ENCODE measurements at regions not wholly inside any gene's neighbourhood (a gene's known extent, or its start where the extent isn't known, plus 50 kb on each side); places are given as distances from the start of the nearest gene placed in this dataset.
"Not testable (repeated sequence)": the region's sequence is repeated elsewhere in the genome, so short reads cannot be mapped to it uniquely, and the experiment has no call there.

- DNase-seq (ENCODE audit: low spot score), result no peak
Measured at GRCh38 chr1:96414598-96414997, 307.0 kb upstream of the PTBP2 start.

GRCh38 chr1:96416111-96416595 is 305.4 kb upstream of the PTBP2 start:
- DNase-seq (ENCODE audit: low spot score), result no peak

DNA sequence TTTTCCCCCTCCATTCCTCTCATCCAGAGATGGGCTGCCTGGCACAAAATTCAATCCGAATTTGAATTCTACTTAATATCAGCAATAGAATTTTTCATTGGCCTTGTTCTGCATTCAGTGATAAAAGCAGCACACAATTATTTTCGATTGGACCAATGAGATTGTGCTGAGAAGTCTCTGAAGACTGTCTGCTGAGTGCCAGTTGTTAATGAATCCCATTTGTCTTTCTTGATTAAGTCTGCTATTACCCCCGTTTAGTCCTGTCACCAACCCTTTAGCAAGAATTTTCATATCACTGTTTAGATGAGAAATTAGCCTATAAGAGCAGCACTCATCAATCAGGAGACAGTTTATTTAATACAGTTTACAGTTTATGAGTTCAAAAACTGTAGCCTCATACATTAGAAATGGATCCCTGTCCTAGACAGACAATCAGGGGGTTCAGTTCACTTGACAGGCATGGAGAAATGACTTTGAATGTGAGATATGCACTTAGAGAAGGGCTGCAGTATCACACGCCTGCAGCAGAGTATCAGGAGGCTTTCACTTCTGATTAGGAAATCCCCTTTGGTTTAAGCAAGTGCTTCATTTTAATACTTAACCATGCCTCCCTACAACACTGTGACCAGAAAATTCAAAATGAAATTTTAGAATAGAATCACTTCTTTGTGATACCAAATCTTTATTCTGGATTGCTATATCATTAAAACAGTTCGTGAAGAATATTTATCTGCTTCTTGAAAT is 304.7 kb upstream of the PTBP2 start:
- no peak for DNase-seq (ENCODE audit: low spot score)

DNA sequence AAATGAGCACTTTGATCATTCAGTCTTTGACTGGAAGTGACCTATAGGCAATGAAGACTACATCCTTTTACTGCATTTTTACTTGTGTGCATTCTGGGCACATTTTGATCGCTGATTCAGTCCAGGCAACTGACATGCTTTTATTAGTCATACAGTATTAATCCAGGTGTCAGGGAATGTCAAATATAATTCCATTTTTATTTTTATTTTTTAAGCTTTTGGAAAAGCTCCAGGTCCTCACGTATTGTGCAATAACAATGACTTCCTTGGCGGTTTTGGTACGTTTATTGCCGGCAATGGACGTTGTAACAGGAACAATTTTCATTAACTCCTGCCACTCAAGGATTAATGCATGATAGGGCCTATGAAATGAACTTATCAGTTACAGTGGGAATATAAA is 302.6 kb upstream of the PTBP2 start:
- DNase-seq (ENCODE audit: low spot score), result no peak

- no peak for DNase-seq (ENCODE audit: low spot score)
Measured at GRCh38 chr1:96424877-96425276, 296.7 kb upstream of the PTBP2 start.

DNA sequence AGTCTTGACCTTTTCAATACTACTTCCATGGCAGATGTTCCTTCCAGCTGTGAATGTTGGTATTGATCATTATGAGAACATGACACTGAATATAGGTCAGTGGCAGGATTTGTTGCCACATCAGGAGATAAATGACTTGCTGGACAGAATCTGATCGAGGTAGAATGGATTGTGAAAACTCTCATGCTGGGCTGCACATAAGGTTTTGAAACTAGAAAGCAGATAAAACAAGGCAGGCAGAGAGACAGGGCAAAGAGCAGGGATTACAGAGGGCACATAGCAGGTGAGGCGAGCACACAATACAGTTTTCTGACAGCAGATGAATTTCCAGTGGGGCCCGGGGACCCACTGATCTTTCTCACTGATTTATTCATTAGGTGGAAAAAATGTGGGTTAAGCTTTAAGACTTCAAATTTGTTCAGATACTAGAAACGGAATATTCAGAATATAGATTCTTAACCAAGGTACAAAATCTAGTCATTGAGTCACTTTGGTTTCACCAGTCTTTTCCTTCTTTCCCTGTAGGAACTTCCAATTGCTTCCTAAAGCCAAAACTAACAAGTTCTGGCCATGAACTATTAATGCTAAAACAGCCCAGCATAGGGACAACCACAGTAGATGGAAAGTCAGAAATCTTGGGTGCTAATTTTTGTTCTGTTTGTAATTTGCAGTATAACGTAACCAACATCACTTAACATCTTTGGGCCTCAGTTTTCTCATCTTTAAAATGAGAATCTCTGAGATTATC is 296.0 kb upstream of the PTBP2 start:
- no peak for DNase-seq (ENCODE audit: low spot score)

DNA sequence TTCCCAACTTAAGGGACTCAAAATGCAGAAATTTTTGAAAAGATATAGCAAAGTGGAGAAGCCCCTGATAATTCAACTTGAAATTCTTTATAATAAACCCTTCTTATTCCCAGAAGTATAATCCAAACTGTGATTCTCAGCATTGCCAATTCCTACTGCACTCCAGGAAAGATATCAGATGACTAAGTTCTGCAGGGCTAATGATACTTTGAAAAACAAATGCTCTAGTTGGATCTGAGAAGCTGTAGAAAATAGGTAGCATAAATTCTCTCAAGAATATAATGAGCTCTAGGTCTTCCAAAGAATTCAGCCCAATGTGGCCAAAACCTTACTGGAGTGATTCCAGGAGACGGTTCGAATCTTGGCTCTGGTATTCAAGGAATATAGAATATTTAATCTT is 294.0 kb upstream of the PTBP2 start:
- DNase-seq (ENCODE audit: low spot score), result no peak

GRCh38 chr1:96445302-96445701 is 276.3 kb upstream of the PTBP2 start:
- DNase-seq (ENCODE audit: low spot score), result no peak

DNA sequence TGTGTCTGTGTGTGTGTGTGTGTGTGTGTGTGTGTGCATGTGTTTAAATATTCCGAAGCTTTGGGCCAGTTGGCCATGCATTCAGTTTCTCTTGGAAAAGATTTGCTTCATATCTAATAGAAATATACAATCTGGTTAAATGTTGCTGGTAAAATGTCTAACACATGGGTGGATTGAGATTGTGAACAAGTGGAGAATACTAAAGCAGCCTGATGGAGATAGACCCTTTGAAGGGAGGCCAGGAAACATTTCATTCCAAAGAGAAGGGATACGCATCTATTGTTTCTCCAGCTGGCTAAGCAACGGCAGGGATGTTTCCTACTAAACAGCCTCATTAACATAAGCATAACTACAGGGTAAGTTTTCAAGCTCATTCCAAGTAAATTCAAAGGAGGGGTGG is 257.5 kb upstream of the PTBP2 start:
- no peak for DNase-seq (ENCODE audit: low spot score)

DNA sequence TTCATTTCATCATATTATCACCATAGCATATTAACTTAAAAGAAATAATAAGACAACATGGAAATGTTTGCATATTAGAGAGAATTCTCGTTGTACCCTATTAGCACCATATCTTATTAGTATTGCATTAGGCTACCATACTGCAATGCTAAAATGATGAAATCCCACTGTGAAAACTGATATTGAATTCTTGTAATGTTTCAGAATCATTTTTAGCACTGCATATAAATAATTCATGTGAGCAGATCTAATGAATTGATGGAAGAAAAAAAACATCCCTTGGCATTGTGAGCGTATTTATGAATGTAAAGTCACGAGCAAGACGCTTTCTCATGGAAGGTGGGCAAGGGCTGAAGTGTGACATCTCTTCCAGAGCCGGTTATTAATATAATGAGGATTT is 257.1 kb upstream of the PTBP2 start:
- DNase-seq (ENCODE audit: low spot score), result no peak

DNA sequence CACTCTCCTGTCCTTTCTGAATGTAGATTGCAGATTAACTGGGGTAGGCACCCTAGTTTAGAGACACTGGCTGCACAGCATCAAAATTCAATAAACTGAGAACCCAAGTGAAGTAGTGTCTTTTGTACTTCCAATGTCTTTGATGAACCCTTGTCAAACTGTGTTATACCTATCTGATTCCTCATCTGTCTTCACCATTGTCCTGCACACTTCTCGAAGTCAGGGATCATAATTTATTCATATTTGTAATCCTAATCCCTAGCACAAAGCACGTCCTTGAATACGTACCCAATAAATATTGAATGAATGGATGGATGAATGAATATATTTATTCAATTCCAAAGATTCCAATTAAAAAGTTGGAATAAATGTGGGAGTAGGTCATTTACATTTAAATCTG is 256.6 kb upstream of the PTBP2 start:
- DNase-seq (ENCODE audit: low spot score), result no peak

- no peak for DNase-seq (ENCODE audit: low spot score)
Measured at GRCh38 chr1:96465441-96465840, 256.1 kb upstream of the PTBP2 start.

- no peak for DNase-seq (ENCODE audit: low spot score)
Measured at GRCh38 chr1:96466842-96467241, 254.7 kb upstream of the PTBP2 start.

- not testable (repeated sequence) for DNase-seq (ENCODE audit: low spot score)
Measured at GRCh38 chr1:96469726-96470125, 251.9 kb upstream of the PTBP2 start.

GRCh38 chr1:96472471-96472870 is 249.1 kb upstream of the PTBP2 start:
- no peak for DNase-seq (ENCODE audit: low spot score)

DNA sequence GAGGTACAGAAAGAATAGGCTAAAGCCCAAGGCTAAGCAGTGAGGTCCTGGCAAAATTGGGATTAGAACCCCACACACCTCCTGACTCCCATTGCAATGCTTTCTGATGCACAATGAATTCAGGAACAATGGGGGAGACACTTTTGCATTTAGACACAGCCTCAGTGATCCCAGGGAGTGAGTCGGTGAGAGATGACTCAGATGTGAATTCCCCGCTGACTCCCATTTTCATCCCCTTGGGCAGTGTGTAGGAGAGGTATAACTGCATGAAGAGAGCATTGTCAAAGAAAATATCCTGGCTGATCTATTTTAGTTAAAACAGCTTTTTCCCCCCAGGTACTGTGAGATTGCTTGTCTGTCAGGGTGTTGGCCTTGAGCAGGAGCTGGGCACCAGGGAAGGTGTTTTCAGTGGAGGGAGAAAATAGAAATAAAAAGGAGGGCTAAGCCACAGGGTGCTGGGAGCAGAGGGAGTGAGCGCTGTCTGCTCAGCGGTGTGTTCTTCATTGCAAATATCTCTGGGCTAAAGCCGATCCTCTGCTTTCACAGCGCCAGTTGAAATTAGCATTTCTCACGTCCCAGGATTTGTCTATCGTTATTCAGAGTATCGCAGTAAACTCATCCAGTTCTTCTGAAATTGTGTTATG is 247.7 kb upstream of the PTBP2 start:
- no peak for DNase-seq (ENCODE audit: low spot score)

DNA sequence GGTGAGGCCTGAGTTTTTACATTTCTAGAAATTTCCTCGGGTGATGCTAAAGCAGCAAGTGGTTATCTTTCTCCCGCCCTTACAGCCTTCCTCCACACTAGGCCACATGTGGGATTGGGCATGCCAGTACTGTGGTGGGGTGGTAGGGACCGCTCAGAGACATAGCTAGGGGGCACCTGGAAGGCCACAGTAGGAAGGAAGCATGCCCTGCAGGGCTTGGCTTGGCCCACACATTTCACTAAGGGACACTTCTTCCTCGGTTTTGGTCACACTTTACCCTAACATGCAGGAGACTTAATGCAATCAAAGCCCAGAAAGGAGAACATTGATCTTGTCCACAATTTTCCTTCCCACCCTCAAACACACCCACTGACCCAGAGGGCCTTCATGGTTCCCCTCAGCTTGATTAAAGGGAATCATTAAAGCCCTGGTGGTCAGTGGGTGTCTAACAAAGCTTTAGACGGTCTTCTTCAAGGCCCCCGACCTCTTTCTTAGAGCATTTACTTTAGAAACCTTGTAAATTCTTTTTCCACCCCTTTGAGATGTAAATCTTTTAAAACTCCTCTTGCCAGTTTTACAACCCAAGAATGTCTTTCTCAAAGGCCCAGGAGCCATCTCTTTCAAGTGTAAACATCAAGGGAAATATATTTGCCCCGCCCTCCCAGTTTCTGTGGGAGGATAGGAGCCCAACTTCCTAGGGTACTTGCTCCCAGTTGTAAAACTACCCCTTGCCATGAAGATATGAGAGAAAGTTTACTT is 246.4 kb upstream of the PTBP2 start:
- DNase-seq (ENCODE audit: low spot score), result no peak

GRCh38 chr1:96475903-96476302 is 245.7 kb upstream of the PTBP2 start:
- no peak for DNase-seq (ENCODE audit: low spot score)

DNA sequence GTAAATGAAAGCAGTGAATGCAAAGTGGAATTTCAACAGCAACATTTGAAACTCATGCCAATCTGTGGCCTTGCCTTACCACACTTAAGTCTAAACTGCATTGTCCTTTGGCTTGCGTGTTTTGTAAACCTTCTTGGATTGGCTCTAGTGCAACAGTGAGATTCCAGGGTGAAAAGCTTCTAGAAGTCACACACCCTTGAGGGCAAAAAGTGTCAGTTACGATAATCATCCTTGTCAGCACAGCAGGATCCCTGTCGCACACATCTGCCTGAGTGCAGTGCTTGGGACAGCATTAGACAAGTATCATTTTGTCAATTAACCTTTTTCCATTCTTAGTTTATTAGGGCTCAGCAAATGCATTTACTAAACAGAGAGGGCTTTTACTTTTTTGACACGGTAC is 243.4 kb upstream of the PTBP2 start:
- no peak for DNase-seq (ENCODE audit: low spot score)

DNA sequence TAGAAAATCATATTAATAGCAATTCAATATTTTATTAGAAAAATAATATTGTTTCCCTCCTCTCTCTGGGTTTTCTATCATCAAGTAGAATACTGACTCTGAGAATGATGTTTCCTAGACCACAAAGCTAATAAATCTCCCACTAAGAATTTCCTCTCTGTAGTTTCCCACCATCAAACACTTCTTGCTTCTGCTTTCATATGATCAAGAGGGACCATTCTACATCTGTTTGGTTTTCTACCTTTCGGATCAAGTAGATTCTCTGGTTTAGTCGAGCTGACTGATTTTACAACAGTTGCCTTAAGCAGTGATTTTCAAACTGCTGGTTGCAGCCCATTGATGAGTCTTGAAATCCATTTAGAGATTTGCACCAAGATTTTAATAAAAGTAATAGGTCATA is 240.2 kb upstream of the PTBP2 start:
- no peak for DNase-seq (ENCODE audit: low spot score)

DNA sequence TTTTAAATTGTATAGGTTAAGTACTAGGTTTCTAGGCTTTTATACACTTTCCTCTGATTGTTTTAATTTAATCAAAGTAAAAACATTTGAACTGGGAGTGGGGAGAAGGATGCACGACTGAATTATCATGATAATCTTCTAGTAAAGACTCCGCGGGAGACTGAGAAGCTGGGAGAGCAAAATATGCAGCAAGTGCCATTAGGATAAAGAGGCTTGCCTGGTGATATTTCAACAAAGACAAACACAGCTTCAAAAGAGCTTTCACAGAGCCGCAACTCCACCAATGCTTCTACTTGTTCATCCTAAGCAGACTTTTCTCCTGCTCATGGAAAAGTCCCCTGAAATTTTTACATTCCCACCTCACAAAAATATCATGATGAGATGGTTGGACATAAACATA is 239.0 kb upstream of the PTBP2 start:
- no peak for DNase-seq (ENCODE audit: low spot score)

DNA sequence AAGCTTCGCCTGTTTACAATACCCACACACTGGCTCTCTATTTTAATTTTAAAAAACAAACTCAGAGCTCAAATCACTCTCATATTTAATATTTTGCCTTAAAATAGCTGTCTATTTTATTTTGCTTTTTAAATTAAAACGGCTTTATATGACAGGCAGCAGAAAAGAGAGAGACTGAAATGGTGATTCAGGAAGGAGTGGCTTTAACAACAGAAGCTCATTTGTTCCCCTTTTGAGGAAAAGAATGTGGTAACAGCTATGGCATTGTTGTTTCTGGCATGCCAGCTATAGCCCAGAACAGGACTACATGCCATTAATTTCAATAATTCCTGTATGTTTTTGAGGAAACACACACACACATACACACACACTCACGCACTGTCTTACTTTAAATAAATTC is 234.2 kb upstream of the PTBP2 start:
- DNase-seq (ENCODE audit: low spot score), result no peak

Measured in SK-N-DZ (cell line).